ENCODE measurements at regions not wholly inside any gene's neighbourhood (a gene's known extent, or its start where the extent isn't known, plus 50 kb on each side); places are given as distances from the start of the nearest gene placed in this dataset.
"Not testable (repeated sequence)": the region's sequence is repeated elsewhere in the genome, so short reads cannot be mapped to it uniquely, and the experiment has no call there.

- H3K4me1 ChIP-seq (ENCODE audit: insufficient read depth, low read length) = no peaks in the 10 kb centered on the region
- H3K9me3 ChIP-seq (ENCODE audit: control insufficient read depth, insufficient read depth, low read length) = no peaks in the 10 kb centered on the region
- no peaks in the 10 kb centered on the region for H3K36me3 ChIP-seq (ENCODE audit: insufficient read depth, low read length)
- H3K9ac ChIP-seq (ENCODE audit: low read depth, low read length) = no peak overlapping the region
Observed at GRCh38 chr2:138066139-138066806, 102.0 kb downstream of the HNMT start.

GRCh38 chr2:138066841-138067240, 102.6 kb downstream of the HNMT start:
- Histone ChIP-seq H3K9ac (ENCODE audit: low read depth, low read length) (no peak overlapping the region), H3K4me1 (ENCODE audit: insufficient read depth, low read length) (no peaks in the 10 kb centered on the region), H3K36me3 (ENCODE audit: insufficient read depth, low read length) (no peaks in the 10 kb centered on the region), H3K9me3 (ENCODE audit: control insufficient read depth, insufficient read depth, low read length) (no peaks in the 10 kb centered on the region)

- H3K4me1 ChIP-seq (ENCODE audit: insufficient read depth, low read length); H3K36me3 ChIP-seq (ENCODE audit: insufficient read depth, low read length); H3K9ac ChIP-seq (ENCODE audit: low read depth, low read length); H3K9me3 ChIP-seq (ENCODE audit: control insufficient read depth, insufficient read depth, low read length): not testable (repeated sequence)
Observed at GRCh38 chr2:138068669-138069068, 104.4 kb downstream of the HNMT start.

GRCh38 chr2:138071042-138071719, 106.9 kb downstream of the HNMT start:
- H3K9me3 ChIP-seq (ENCODE audit: control insufficient read depth, insufficient read depth, low read length); H3K36me3 ChIP-seq (ENCODE audit: insufficient read depth, low read length); H3K9ac ChIP-seq (ENCODE audit: low read depth, low read length): not testable (repeated sequence)

GRCh38 chr2:138071720-138072719, 107.7 kb downstream of the HNMT start:
- Histone ChIP-seq H3K4me1 (ENCODE audit: insufficient read depth, low read length) (no peaks in the 10 kb centered on the region), H3K9me3 (ENCODE audit: control insufficient read depth, insufficient read depth, low read length) (no peaks in the 10 kb centered on the region; the same call in 1 of the 2 replicates), H3K36me3 (ENCODE audit: insufficient read depth, low read length) (no peaks in the 10 kb centered on the region), H3K9ac (ENCODE audit: low read depth, low read length) (no peak overlapping the region)

More at GRCh38 chr2:138071042-138071719, 106.9 kb downstream of the HNMT start:
- H3K4me1 ChIP-seq (ENCODE audit: insufficient read depth, low read length) = not testable (repeated sequence)

- Histone ChIP-seq H3K9ac (ENCODE audit: low read depth, low read length) (no peak overlapping the region), H3K9me3 (ENCODE audit: control insufficient read depth, insufficient read depth, low read length) (no peaks in the 10 kb centered on the region; the same call in 1 of the 2 replicates), H3K4me1 (ENCODE audit: insufficient read depth, low read length) (no peaks in the 10 kb centered on the region), H3K36me3 (ENCODE audit: insufficient read depth, low read length) (no peaks in the 10 kb centered on the region)
Observed at GRCh38 chr2:138078153-138078552, 113.9 kb downstream of the HNMT start.

GRCh38 chr2:138079976-138080375, 115.7 kb downstream of the HNMT start:
- H3K9ac ChIP-seq (ENCODE audit: low read depth, low read length) = no peak overlapping the region
- H3K4me1 ChIP-seq (ENCODE audit: insufficient read depth, low read length) = no peaks in the 10 kb centered on the region
- H3K36me3 ChIP-seq (ENCODE audit: insufficient read depth, low read length) = no peaks in the 10 kb centered on the region
- no peaks in the 10 kb centered on the region; the same call in 1 of the 2 replicates for H3K9me3 ChIP-seq (ENCODE audit: control insufficient read depth, insufficient read depth, low read length)

GRCh38 chr2:138081225-138082073, 117.2 kb downstream of the HNMT start:
- no peaks in the 10 kb centered on the region for H3K4me1 ChIP-seq (ENCODE audit: insufficient read depth, low read length)
- no peak overlapping the region for H3K9ac ChIP-seq (ENCODE audit: low read depth, low read length)
- no peaks in the 10 kb centered on the region for H3K36me3 ChIP-seq (ENCODE audit: insufficient read depth, low read length)
- no peaks in the 10 kb centered on the region for H3K9me3 ChIP-seq (ENCODE audit: control insufficient read depth, insufficient read depth, low read length)

- Histone ChIP-seq H3K9me3 (ENCODE audit: control insufficient read depth, insufficient read depth, low read length) (no peaks in the 10 kb centered on the region), H3K36me3 (ENCODE audit: insufficient read depth, low read length) (no peaks in the 10 kb centered on the region), H3K4me1 (ENCODE audit: insufficient read depth, low read length) (no peaks in the 10 kb centered on the region), H3K9ac (ENCODE audit: low read depth, low read length) (no peak overlapping the region)
Observed at GRCh38 chr2:138084206-138084605, 119.9 kb downstream of the HNMT start.

- H3K9me3 ChIP-seq (ENCODE audit: control insufficient read depth, insufficient read depth, low read length); H3K4me1 ChIP-seq (ENCODE audit: insufficient read depth, low read length); H3K36me3 ChIP-seq (ENCODE audit: insufficient read depth, low read length); H3K9ac ChIP-seq (ENCODE audit: low read depth, low read length): not testable (repeated sequence)
Observed at GRCh38 chr2:138085441-138085840, 121.2 kb downstream of the HNMT start.

- no peaks in the 10 kb centered on the region for H3K4me1 ChIP-seq (ENCODE audit: insufficient read depth, low read length)
- H3K9me3 ChIP-seq (ENCODE audit: control insufficient read depth, insufficient read depth, low read length) = no peaks in the 10 kb centered on the region
- no peaks in the 10 kb centered on the region for H3K36me3 ChIP-seq (ENCODE audit: insufficient read depth, low read length)
- H3K9ac ChIP-seq (ENCODE audit: low read depth, low read length) = no peak overlapping the region
Observed at GRCh38 chr2:138086576-138086975, 122.3 kb downstream of the HNMT start.

- no peak overlapping the region for H3K9ac ChIP-seq (ENCODE audit: low read depth, low read length)
- H3K9me3 ChIP-seq (ENCODE audit: control insufficient read depth, insufficient read depth, low read length) = no peaks in the 10 kb centered on the region
- no peaks in the 10 kb centered on the region for H3K36me3 ChIP-seq (ENCODE audit: insufficient read depth, low read length)
- H3K4me1 ChIP-seq (ENCODE audit: insufficient read depth, low read length) = no peaks in the 10 kb centered on the region
Observed at GRCh38 chr2:138087751-138088593, 123.7 kb downstream of the HNMT start.

- H3K9me3 ChIP-seq (ENCODE audit: control insufficient read depth, insufficient read depth, low read length) = no peaks in the 10 kb centered on the region
- no peaks in the 10 kb centered on the region for H3K36me3 ChIP-seq (ENCODE audit: insufficient read depth, low read length)
- peaks cover 8% of the 10 kb centered on the region for H3K4me1 ChIP-seq (ENCODE audit: insufficient read depth, low read length)
- H3K9ac ChIP-seq (ENCODE audit: low read depth, low read length) = no peak overlapping the region
Observed at GRCh38 chr2:138090330-138090729, 126.1 kb downstream of the HNMT start.
